ENCODE measurements at regions not wholly inside any gene's neighbourhood (a gene's known extent, or its start where the extent isn't known, plus 50 kb on each side); places are given as distances from the start of the nearest gene placed in this dataset.

DNA sequence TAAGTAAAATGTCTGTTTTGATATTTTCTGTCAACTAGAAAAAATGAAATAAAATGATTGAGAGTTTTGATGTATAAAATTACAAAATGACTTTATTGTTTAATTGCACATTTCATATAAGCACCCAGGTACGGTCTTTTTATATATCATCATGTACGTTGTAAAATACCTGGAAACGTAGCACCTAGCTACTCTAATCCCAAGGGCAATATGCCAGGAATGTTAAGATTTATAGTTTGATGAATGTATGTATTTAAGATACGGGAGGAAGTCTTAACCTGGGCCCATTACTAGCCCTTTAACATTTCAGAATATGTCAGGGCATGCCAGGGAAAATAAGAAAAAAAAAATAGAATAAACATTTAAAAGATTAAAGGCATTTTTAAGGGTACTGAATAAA, 490.9 kb upstream of the NRSN1 start:
- DNase-seq (ENCODE audit: low spot score): no peak
- Histone ChIP-seq H3K27ac (no peak overlapping the region), H3K4me2 (no peak overlapping the region), H3K9me2 (replicated peaks; ENCODE audit: insufficient read depth) (no peaks in the 10 kb centered on the region), H3K9me3 (ENCODE audit: low read depth) (no peaks in the 10 kb centered on the region), H3K4me3 (no peak overlapping the region), H2AFZ (no peak overlapping the region), H3K4me1 (ENCODE audit: insufficient read depth) (no peaks in the 10 kb centered on the region), H3K36me3 (replicated peaks; ENCODE audit: insufficient read depth, low read depth) (no peaks in the 10 kb centered on the region), H4K20me1 (ENCODE audit: insufficient read depth, poor library complexity, severe bottlenecking) (no peaks in the 10 kb centered on the region), H3K27me3 (no peaks in the 10 kb centered on the region), H3K79me2 (no peaks in the 10 kb centered on the region)
- WGBS (ENCODE audit: low lambda C conversion rate, missing lambda C conversion rate): 84% methylated on average over 4 of the region's 4 CpGs
- TF ChIP-seq, protein P1, sequence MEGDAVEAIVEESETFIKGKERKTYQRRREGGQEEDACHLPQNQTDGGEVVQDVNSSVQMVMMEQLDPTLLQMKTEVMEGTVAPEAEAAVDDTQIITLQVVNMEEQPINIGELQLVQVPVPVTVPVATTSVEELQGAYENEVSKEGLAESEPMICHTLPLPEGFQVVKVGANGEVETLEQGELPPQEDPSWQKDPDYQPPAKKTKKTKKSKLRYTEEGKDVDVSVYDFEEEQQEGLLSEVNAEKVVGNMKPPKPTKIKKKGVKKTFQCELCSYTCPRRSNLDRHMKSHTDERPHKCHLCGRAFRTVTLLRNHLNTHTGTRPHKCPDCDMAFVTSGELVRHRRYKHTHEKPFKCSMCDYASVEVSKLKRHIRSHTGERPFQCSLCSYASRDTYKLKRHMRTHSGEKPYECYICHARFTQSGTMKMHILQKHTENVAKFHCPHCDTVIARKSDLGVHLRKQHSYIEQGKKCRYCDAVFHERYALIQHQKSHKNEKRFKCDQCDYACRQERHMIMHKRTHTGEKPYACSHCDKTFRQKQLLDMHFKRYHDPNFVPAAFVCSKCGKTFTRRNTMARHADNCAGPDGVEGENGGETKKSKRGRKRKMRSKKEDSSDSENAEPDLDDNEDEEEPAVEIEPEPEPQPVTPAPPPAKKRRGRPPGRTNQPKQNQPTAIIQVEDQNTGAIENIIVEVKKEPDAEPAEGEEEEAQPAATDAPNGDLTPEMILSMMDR (IDR thresholded peaks at IDR 0.05; ENCODE audit: poor library complexity): no peak
- no peak for TF ChIP-seq EZH2 (IDR thresholded peaks at IDR 0.05; ENCODE audit: borderline replicate concordance)
- TF ChIP-seq EZH2phosphoT487 (IDR thresholded peaks at IDR 0.05; ENCODE audit: low read depth, severe bottlenecking, unreplicated experiment): no peak

DNA sequence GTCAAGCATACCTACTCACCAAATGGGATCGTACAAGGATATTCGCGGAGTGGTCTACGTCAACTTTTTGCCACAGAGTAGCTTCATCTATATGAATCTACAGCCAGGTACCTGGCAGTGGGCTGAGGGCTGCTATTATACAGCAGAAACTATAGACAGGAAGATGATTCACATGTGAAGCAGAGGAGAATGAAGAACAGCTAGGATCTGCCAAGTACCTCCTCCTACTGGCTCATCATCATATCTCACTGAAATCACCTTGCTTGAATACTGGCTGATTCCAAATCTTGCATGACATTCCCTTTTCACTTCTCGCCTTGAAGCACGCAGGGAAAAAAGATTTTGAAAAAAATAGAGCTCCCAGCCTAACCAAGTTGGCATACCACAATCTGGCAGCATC, 488.7 kb upstream of the NRSN1 start:
- WGBS (ENCODE audit: low lambda C conversion rate, missing lambda C conversion rate): 98% methylated on average over 6 of the region's 6 CpGs
- Histone ChIP-seq H3K27me3 (no peaks in the 10 kb centered on the region), H3K36me3 (replicated peaks; ENCODE audit: insufficient read depth, low read depth) (no peaks in the 10 kb centered on the region), H3K4me1 (ENCODE audit: insufficient read depth) (no peaks in the 10 kb centered on the region), H2AFZ (no peak overlapping the region), H3K9me3 (ENCODE audit: low read depth) (no peaks in the 10 kb centered on the region), H3K4me3 (no peak overlapping the region), H3K4me2 (no peak overlapping the region), H3K9me2 (replicated peaks; ENCODE audit: insufficient read depth) (no peaks in the 10 kb centered on the region), H3K27ac (no peak overlapping the region), H3K79me2 (no peaks in the 10 kb centered on the region), H4K20me1 (ENCODE audit: insufficient read depth, poor library complexity, severe bottlenecking) (no peaks in the 10 kb centered on the region)
- no peak for DNase-seq (ENCODE audit: low spot score)
- TF ChIP-seq EZH2 (IDR thresholded peaks at IDR 0.05; ENCODE audit: borderline replicate concordance) (no peak), EZH2phosphoT487 (IDR thresholded peaks at IDR 0.05; ENCODE audit: low read depth, severe bottlenecking, unreplicated experiment) (no peak)
- TF ChIP-seq, protein P1 (IDR thresholded peaks at IDR 0.05; ENCODE audit: poor library complexity): no peak

DNA sequence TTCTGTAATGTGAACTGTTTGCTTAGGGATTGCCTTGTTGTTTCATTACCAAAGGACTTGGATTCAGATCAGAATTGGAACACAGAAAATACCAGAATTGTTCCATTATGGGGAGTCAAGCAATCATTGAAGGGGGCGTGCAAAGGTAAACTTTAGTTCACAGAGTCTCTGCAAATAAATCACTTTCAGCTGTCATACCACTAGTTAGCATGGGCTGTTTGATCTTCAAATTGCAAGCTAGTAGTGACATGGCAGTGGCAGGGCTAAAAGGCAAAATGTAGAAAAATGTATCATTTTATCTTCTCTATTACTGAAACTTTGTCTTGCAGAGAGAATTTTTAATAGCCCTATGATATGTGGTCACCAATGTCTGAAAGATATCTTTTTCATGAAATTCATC, 483.2 kb upstream of the NRSN1 start:
- H2AFZ ChIP-seq: no peak overlapping the region
- 45% methylated on average over 1 of the region's 1 CpG for WGBS (ENCODE audit: low lambda C conversion rate, missing lambda C conversion rate)

More for the DNA sequence above, 483.2 kb upstream of the NRSN1 start:
- TF ChIP-seq EZH2 (IDR thresholded peaks at IDR 0.05; ENCODE audit: borderline replicate concordance) (no peak), EZH2phosphoT487 (IDR thresholded peaks at IDR 0.05; ENCODE audit: low read depth, severe bottlenecking, unreplicated experiment) (no peak)
- TF ChIP-seq, protein P1 (IDR thresholded peaks at IDR 0.05; ENCODE audit: poor library complexity): no peak
- Histone ChIP-seq H3K4me2 (no peak overlapping the region), H3K27me3 (no peaks in the 10 kb centered on the region), H4K20me1 (ENCODE audit: insufficient read depth, poor library complexity, severe bottlenecking) (no peaks in the 10 kb centered on the region), H3K27ac (no peak overlapping the region), H3K9me3 (ENCODE audit: low read depth) (no peaks in the 10 kb centered on the region), H3K9me2 (replicated peaks; ENCODE audit: insufficient read depth) (no peaks in the 10 kb centered on the region), H3K36me3 (replicated peaks; ENCODE audit: insufficient read depth, low read depth) (no peaks in the 10 kb centered on the region), H3K4me1 (ENCODE audit: insufficient read depth) (no peaks in the 10 kb centered on the region), H3K4me3 (no peak overlapping the region), H3K79me2 (no peaks in the 10 kb centered on the region)
- no peak for DNase-seq (ENCODE audit: low spot score)
